Activated CD4-positive, alpha-beta memory T cell treated with anti-CD3 and anti-CD28 coated beads, Interleukin-2, amount 10 ng/mL, durations not matched to agents 7 days and 5 days (primary cell): ENCODE measurements at regions not wholly inside any gene's neighbourhood (a gene's known extent, or its start where the extent isn't known, plus 50 kb on each side); places are given as distances from the start of the nearest gene placed in this dataset.

Source experiments
- CTCF ChIA-PET: fragments of 350-600 bp; sonication (Branson Sonifier 250); formaldehyde crosslinking; loops from one replicate; lab custom pipeline; 2021; ENCODE audit warnings: antibody characterized with exemption, inconsistent platforms; lab: Charles Lee
- POLR2A ChIA-PET: fragments of 350-600 bp; sonication (Branson Sonifier 250); formaldehyde crosslinking; loops from one replicate; lab custom pipeline; 2021; ENCODE audit warnings: antibody characterized with exemption; lab: Charles Lee
- DNase-seq: peaks from one replicate; pipeline ENCODE4 v3.0.0-alpha.2; 2020
- H3K27ac Mint-ChIP-seq: one replicate; pipeline ENCODE4 v1.8.0; 2021; ENCODE audit warnings: mild to moderate bottlenecking, mixed read lengths
- H3K27me3 Mint-ChIP-seq: one replicate; pipeline ENCODE4 v1.8.0; 2021; ENCODE audit warnings: mixed read lengths
- H3K36me3 Mint-ChIP-seq: one replicate; pipeline ENCODE4 v1.8.0; 2021; ENCODE audit warnings: low read depth, mixed read lengths
- H3K4me1 Mint-ChIP-seq: one replicate; pipeline ENCODE4 v1.8.0; 2021; ENCODE audit warnings: mixed read lengths
- H3K4me3 Mint-ChIP-seq: one replicate; pipeline ENCODE4 v1.8.0; 2021; ENCODE audit warnings: mild to moderate bottlenecking, mixed read lengths
- H3K9me3 Mint-ChIP-seq: one replicate; pipeline ENCODE4 v1.8.0; 2021; ENCODE audit warnings: mixed read lengths

DNA sequence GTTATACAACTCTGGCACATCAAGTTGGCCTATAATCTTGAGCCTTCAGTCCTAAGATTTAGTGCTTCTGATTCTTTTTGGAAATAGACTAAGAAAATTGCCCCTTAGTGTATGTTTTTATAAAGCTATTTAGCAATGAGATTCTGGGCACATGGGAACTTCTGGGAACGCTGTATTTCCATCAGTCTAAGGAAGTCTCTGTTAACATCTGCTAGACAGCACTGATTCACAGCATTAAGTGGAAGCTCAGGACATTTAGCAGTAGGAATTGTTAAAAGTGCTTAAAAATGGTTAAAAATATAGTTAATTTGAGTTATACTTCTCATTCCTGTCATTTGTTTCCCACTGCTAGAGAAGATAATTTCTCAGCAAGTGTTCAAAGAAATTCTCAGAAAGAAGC lies 579.1 kb downstream of the SLC16A7 start:
- H3K9me3 Mint-ChIP-seq: no peaks in the 10 kb centered on the region
- H3K4me3 Mint-ChIP-seq: no peak overlapping the region
- no peaks in the 10 kb centered on the region for H3K4me1 Mint-ChIP-seq
- no peak overlapping the region for H3K27ac Mint-ChIP-seq
- POLR2A ChIA-PET: no interaction called here
- H3K27me3 Mint-ChIP-seq: no peaks in the 10 kb centered on the region
- H3K36me3 Mint-ChIP-seq: no peaks in the 10 kb centered on the region
- CTCF ChIA-PET: no interaction called here
- no peak for DNase-seq

DNA sequence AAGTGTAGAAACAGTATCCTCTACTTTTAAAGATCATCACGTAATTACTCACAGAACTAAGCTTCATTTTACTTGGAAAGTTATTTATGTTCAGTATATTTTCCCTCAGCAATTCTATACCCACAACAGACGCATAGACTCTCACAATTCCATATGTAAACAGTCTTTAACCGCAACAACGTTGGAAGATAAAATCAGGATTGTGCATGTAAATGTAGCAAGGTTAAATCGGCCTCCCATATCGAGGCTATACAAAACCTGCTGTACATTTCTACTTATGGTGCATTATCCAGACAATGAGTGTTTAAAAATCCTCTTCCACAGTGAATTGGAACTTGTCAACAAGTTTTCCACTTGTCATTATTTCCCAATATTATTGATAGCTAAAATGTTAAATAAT lies 581.1 kb downstream of the SLC16A7 start:
- Mint-ChIP-seq H3K4me1 (no peaks in the 10 kb centered on the region), H3K9me3 (no peaks in the 10 kb centered on the region), H3K4me3 (no peak overlapping the region), H3K36me3 (no peaks in the 10 kb centered on the region), H3K27ac (no peak overlapping the region), H3K27me3 (no peaks in the 10 kb centered on the region)
- POLR2A ChIA-PET: no interaction called here
- CTCF ChIA-PET: no interaction called here
- no peak for DNase-seq

DNA sequence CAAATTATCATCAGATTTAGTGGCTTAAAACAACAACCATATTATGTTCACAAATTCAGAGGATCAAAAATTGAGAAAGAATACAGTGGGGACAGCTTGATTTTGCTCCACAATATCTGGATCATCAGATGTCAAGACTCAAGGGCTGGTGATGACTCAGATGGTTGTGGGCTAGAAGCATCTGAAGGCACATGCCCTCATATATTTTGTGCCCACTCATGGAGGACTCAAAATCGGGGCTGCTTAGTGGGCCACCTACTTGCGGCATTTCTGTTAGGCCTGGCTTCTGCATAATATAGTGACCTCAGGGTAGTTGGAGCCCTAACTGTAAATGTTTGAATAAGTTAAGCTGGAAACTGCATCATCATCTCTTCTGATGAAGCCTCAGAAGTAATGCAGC lies 584.5 kb downstream of the SLC16A7 start:
- no peaks in the 10 kb centered on the region for H3K4me1 Mint-ChIP-seq
- no peaks in the 10 kb centered on the region for H3K36me3 Mint-ChIP-seq
- POLR2A ChIA-PET: no interaction called here
- H3K27me3 Mint-ChIP-seq: no peaks in the 10 kb centered on the region
- no peak overlapping the region for H3K27ac Mint-ChIP-seq
- no peaks in the 10 kb centered on the region for H3K9me3 Mint-ChIP-seq
- CTCF ChIA-PET: no interaction called here
- H3K4me3 Mint-ChIP-seq: no peak overlapping the region
- no peak for DNase-seq

DNA sequence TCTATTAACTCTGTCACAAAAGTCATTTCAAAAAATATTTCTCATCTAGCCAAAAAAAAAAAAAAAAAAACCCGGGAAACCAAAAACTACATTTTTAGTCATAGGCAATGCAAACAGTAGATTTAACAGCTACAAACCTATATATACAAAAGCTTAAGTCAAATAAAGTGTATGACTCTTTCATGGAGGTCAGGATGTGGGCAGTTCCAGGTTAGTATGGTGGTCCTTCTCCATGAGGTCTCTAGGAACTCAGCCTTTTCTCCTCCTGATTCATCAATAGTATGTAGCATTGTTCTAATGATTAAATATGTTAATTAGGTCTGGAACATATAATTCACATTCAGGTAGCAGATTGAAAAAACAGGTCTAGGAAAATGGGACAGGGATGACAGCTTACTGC lies 586.5 kb downstream of the SLC16A7 start:
- no peak overlapping the region for H3K4me3 Mint-ChIP-seq
- ChIA-PET POLR2A (no interaction called here), CTCF (no interaction called here)

DNA sequence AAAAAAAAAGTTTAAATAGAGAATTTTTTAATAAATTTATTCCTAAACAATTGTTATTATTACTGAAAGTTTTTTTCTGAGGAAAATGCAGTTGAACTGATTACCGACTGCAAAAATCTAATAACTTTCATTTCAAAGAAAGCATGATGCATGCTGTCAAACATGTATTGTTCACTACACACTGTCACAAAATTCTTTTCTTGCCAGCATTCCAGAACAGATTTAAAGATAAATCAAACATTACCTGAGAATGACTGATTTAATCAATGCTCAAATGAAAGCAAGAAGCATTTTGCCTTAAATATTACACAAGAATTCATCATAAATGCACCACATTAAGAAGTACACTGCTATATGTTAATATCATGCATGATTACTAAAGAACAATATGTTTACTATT lies 588.3 kb downstream of the SLC16A7 start:
- no peak overlapping the region for H3K4me3 Mint-ChIP-seq
- DNase-seq: no peak
- ChIA-PET POLR2A (no interaction called here), CTCF (no interaction called here)
- peaks cover 3% of the 10 kb centered on the region for H3K9me3 Mint-ChIP-seq
- H3K4me1 Mint-ChIP-seq: no peaks in the 10 kb centered on the region
- H3K36me3 Mint-ChIP-seq: no peaks in the 10 kb centered on the region
- no peak overlapping the region for H3K27ac Mint-ChIP-seq
- H3K27me3 Mint-ChIP-seq: no peaks in the 10 kb centered on the region

More for the DNA sequence above, 586.5 kb downstream of the SLC16A7 start:
- Mint-ChIP-seq H3K27me3 (no peaks in the 10 kb centered on the region), H3K4me1 (no peaks in the 10 kb centered on the region), H3K9me3 (no peaks in the 10 kb centered on the region), H3K36me3 (no peaks in the 10 kb centered on the region), H3K27ac (no peak overlapping the region)
- DNase-seq: no peak

DNA sequence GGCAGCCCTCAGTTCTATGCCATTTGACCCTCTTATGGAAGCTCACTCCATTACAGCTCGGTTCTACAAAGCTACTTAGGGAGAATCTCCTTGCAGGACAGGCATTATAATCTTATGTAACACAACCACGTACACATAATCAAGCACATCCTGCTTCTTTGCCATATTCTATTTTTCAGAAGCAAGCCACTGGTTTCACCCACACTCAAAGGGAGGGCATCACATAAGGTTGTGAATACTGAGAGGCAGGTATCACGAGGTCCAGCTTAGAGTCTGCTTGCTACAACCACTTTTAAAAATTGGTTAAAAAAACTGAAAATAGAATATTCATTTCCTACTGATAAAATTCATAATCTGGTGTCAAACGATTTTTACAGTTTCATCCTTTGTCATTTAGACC lies 589.2 kb downstream of the SLC16A7 start:
- no peak for DNase-seq
- no peaks in the 10 kb centered on the region for H3K27me3 Mint-ChIP-seq
- no peak overlapping the region for H3K27ac Mint-ChIP-seq
- no peaks in the 10 kb centered on the region for H3K36me3 Mint-ChIP-seq
- H3K4me3 Mint-ChIP-seq: no peak overlapping the region
- H3K9me3 Mint-ChIP-seq: peaks cover 3% of the 10 kb centered on the region
- no peaks in the 10 kb centered on the region for H3K4me1 Mint-ChIP-seq
- ChIA-PET CTCF (no interaction called here), POLR2A (no interaction called here)

DNA sequence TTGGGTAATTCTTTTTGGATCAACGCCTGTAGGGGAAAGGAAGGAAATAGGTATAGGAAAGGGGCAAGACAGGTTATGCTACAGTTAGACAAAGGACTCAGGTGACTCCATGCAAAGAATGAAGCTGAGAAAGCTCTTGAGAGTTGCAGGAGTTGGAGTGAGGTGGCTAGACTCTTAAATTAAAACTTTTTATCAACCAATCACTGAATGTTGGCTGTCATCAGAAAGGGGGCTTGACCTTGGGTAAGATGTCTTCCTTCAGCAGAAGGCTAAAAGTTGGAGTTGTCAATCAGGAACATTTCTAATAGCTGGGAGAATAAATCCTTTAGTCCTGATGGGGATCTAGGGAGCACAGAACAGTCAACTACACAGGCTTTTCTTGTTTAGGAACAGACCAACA lies 595.4 kb downstream of the SLC16A7 start:
- peaks cover 3% of the 10 kb centered on the region for H3K9me3 Mint-ChIP-seq
- no peaks in the 10 kb centered on the region for H3K4me1 Mint-ChIP-seq
- no peak overlapping the region for H3K4me3 Mint-ChIP-seq
- no peaks in the 10 kb centered on the region for H3K27me3 Mint-ChIP-seq
- no peak for DNase-seq
- no peak overlapping the region for H3K27ac Mint-ChIP-seq
- H3K36me3 Mint-ChIP-seq: no peaks in the 10 kb centered on the region
- CTCF ChIA-PET: no interaction called here
- POLR2A ChIA-PET: no interaction called here

DNA sequence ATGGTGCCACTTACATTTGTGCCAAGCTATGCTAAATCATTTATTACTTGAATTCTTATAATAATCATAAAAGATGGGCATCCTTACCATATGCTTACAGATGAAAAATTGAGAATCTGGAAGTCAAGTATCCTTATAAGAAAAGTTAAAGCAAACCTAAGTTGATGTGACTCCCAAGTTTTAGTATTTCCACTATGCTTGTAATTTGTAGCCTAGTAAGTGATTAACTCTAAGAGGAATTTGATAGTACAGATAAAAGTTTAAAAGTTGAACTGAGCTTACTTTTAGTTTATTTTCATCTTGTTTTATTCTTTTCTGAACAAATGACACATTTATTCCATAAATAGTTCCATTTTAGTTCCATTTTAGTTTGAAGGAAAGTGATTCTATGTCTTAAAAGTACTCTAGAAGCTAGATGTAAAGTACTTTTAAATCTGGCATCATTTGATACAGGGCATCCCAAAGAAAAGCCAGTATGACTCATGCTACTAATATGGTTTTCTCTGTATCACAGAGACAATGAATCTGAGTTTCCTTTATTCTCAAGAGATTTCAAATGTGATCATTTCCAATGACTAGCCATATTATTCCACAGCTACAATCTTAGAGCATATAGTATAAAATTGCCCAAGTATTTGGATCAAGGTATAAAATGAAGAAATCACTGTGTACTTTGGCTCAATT lies 596.0 kb downstream of the SLC16A7 start:
- H3K27ac Mint-ChIP-seq: no peak overlapping the region
- H3K4me1 Mint-ChIP-seq: no peaks in the 10 kb centered on the region
- H3K27me3 Mint-ChIP-seq: no peaks in the 10 kb centered on the region
- peaks cover 3% of the 10 kb centered on the region for H3K9me3 Mint-ChIP-seq
- no peak for DNase-seq
- POLR2A ChIA-PET: no interaction called here
- H3K36me3 Mint-ChIP-seq: no peaks in the 10 kb centered on the region
- H3K4me3 Mint-ChIP-seq: no peak overlapping the region
- CTCF ChIA-PET: no interaction called here

DNA sequence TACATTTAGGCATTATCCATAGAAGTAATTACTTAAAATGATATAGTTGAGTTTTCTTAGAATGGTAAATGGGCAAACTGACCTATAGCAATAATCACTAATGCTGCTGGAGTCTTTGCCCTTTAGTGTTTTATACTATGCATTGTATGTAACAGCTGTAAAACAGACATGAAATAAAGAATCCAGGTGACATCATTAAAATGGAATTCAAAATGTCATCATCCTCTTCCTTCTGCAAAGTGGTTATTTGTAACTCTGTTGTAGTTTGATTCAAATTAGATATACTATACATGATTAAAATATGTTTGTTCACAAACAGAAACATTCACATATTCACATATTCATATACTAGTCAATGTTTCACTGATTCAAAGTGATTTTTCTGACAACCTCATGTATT lies 598.8 kb downstream of the SLC16A7 start:
- CTCF ChIA-PET: no interaction called here

DNA sequence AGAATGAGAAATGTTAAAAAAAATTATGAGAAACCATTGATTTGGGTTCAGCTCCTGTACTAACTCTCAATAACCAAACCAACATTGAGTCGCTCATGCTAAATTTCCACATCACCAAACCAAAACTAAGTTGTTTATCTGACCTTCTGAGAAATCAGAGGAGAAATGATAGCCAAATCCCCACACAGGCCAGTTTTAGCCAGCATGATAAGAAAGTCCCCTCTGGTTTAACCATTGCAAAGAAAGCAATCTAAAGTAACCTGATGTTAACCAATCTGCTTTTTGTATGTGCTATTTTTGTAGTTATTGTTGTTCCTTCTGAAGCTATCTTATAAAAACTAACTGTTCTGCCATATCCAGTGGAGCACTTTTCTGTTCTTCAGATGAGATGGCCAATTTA lies 599.7 kb downstream of the SLC16A7 start:
- no peak for DNase-seq
- no peaks in the 10 kb centered on the region for H3K4me1 Mint-ChIP-seq
- ChIA-PET POLR2A (no interaction called here), CTCF (no interaction called here)
- H3K36me3 Mint-ChIP-seq: no peaks in the 10 kb centered on the region
- H3K9me3 Mint-ChIP-seq: no peaks in the 10 kb centered on the region
- no peaks in the 10 kb centered on the region for H3K27me3 Mint-ChIP-seq
- H3K27ac Mint-ChIP-seq: no peak overlapping the region
- no peak overlapping the region for H3K4me3 Mint-ChIP-seq

More for the DNA sequence above, 598.8 kb downstream of the SLC16A7 start:
- H3K4me3 Mint-ChIP-seq: no peak overlapping the region
- no peaks in the 10 kb centered on the region for H3K4me1 Mint-ChIP-seq
- no peak overlapping the region for H3K27ac Mint-ChIP-seq
- POLR2A ChIA-PET: no interaction called here
- no peak for DNase-seq
- no peaks in the 10 kb centered on the region for H3K9me3 Mint-ChIP-seq
- no peaks in the 10 kb centered on the region for H3K36me3 Mint-ChIP-seq
- no peaks in the 10 kb centered on the region for H3K27me3 Mint-ChIP-seq

DNA sequence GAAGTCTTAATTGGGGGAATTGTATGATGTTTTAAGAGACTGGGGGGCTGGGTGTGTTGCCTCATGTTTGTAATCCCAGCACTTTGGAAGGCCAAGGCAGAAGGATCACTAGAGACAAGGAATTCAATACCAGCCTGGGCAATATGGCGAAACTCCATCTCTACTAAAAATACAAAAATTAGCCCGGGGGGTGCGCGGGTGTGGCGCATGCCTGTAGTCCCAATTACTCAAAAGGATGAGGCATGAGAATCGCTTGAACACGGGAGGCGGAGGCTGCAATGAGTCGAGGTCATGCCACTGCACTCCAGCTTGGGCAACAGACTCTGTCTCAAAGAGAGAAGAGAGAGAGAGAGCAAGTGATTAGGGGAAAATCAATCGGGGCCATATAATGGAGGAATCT lies 600.5 kb downstream of the SLC16A7 start:
- DNase-seq: no peak
- Mint-ChIP-seq H3K36me3 (no peaks in the 10 kb centered on the region), H3K4me1 (no peaks in the 10 kb centered on the region), H3K9me3 (no peaks in the 10 kb centered on the region), H3K4me3 (no peak overlapping the region), H3K27me3 (no peaks in the 10 kb centered on the region), H3K27ac (no peak overlapping the region)
- POLR2A ChIA-PET: no interaction called here
- CTCF ChIA-PET: no interaction called here

DNA sequence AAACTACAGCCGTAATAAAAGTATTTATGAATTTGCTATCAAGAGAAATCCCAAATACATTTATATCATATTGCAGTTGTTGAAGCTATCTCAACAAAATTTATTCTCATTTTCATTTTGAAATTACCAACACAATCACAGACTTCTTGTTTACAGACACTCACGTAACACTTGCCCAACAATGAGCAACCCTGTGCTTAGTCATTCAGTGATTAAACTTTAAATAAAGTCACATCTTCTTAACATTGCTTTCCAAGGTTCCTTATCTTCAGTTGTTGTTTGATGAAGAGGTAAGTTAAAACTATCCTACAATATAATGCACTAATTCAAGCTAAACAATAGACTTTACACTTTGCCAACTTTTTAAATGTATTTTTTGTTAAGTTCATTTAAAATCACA lies 601.8 kb downstream of the SLC16A7 start:
- Mint-ChIP-seq H3K4me3 (no peak overlapping the region), H3K4me1 (no peaks in the 10 kb centered on the region), H3K27me3 (no peaks in the 10 kb centered on the region), H3K27ac (no peak overlapping the region), H3K9me3 (no peaks in the 10 kb centered on the region), H3K36me3 (no peaks in the 10 kb centered on the region)
- ChIA-PET CTCF (no interaction called here), POLR2A (no interaction called here)
- DNase-seq: no peak

DNA sequence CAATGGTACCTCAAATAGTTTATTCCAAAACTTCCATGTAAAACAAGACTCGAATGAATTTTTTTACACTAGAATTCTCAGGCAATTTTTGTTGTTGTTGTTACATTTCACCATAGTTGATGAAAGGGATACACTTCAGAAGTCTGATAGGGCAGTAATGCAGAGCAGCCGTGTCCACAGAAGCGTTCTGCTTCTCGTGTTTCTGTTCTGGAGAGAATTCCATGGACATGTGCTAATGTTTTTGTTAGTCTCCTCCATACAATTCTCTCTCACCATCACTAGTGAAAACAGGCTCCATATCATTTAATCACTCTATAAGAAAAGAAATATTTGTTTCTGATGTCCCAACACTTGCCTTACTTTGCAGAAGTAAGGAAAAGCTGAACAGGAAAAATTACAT lies 606.1 kb downstream of the SLC16A7 start:
- Mint-ChIP-seq H3K4me1 (no peaks in the 10 kb centered on the region), H3K9me3 (peaks cover 2% of the 10 kb centered on the region), H3K4me3 (no peak overlapping the region), H3K27me3 (no peaks in the 10 kb centered on the region), H3K36me3 (no peaks in the 10 kb centered on the region), H3K27ac (no peak overlapping the region)
- CTCF ChIA-PET: no interaction called here
- no peak for DNase-seq
- POLR2A ChIA-PET: no interaction called here

DNA sequence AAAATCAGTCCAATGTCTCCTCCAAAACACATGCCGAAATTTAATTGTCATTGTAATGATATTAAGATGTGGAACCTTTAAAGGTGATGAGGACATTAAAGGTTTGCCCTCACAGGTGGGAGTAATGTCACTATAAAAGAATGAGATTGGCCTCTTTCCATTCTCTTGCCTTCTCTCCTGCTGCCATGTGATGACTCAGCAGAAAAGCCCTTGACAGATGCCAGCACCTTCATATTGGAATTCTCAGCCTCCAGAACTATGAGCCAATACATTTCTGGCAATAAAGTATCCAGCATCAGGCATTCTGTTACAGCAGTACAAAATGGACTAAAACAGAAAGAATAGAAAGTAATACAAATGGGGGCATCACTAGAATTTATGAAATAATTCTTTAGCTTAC lies 609.7 kb downstream of the SLC16A7 start:
- ChIA-PET POLR2A (no interaction called here), CTCF (no interaction called here)
- Mint-ChIP-seq H3K27me3 (no peaks in the 10 kb centered on the region), H3K36me3 (no peaks in the 10 kb centered on the region), H3K27ac (no peak overlapping the region), H3K4me3 (no peak overlapping the region), H3K4me1 (no peaks in the 10 kb centered on the region), H3K9me3 (peaks cover 5% of the 10 kb centered on the region)
- no peak for DNase-seq
